Fibroblast of upper back skin (primary cell): ENCODE measurements at regions not wholly inside any gene's neighbourhood (a gene's known extent, or its start where the extent isn't known, plus 50 kb on each side); places are given as distances from the start of the nearest gene placed in this dataset.

Experiments
- DNase-seq: peaks from one replicate; pipeline ENCODE4 v3.0.0-alpha.2; 2013

- DNase-seq: no peak
Observed at GRCh38 chr1:81379430-81379829, 421.3 kb upstream of the ADGRL2 start.

- DNase-seq: no peak
Observed at GRCh38 chr1:81377406-81377805, 423.3 kb upstream of the ADGRL2 start.

- DNase-seq: no peak
Observed at GRCh38 chr1:81375884-81376548, 424.7 kb upstream of the ADGRL2 start.

DNA sequence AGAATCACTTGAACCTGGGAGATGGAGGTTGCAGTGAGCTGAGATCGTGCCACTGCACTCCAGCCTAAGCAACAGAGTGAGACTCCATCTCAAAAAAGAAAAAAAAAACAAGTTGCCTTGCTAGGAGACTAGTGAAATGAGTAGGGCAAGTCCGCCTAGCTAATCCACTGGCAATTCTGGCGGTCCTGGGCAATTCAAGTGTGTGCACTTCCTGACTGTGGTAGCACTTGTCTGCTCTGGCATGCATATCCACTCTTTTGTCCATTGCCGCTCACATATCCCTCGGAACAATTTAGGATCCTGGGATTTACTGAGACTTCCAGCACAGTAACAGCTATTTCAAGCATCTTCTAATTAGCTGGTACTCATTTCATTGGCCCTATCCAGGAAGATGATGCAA is 426.3 kb upstream of the ADGRL2 start:
- no peak for DNase-seq

GRCh38 chr1:81371864-81372263 is 428.9 kb upstream of the ADGRL2 start:
- no peak for DNase-seq

- no peak for DNase-seq
Observed at GRCh38 chr1:81369833-81370232, 430.9 kb upstream of the ADGRL2 start.

DNA sequence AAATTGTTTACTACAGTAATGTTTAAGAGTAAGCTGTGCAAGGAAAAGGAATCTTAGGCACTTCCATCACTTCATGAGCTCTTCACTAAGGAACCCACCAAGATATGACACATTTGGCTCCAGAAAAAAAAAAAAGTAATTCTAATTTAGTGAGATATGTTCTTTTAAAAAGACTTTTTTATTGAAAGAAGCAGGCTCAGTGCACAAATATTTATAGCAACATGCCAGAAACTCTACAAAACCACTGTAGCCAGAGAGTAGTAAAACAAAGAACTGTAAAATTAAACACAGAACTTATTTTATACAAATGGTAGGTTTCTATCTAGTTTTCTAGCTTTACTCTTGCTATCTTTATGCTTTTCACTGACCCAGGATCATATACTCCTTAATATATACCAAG is 434.6 kb upstream of the ADGRL2 start:
- peak; percentile 11 for DNase-seq

- DNase-seq: no peak
Observed at GRCh38 chr1:81364088-81364487, 436.6 kb upstream of the ADGRL2 start.

DNA sequence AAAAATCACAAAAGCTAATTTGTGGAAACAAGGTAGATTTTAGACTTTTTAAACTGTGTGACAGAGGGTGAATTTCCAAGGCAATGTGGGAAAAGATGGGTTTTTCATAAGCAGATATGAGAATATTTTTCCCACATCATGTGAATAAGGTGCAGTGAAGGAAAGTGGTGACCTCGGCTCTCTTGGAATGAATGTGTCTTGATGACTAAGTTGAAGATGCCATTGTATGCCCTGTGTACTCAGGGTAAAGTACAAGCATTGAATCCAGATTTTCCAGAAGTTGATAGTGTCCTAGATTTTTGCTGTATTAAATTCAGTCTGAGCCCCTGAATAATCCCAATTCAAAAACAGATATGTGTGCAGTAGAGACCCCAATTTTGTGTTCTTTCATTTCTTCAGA is 442.6 kb upstream of the ADGRL2 start:
- no peak for DNase-seq

- DNase-seq: no peak
Observed at GRCh38 chr1:81351864-81352263, 448.9 kb upstream of the ADGRL2 start.

GRCh38 chr1:81349194-81349965 is 451.4 kb upstream of the ADGRL2 start:
- DNase-seq: no peak

GRCh38 chr1:81345110-81345509 is 455.6 kb upstream of the ADGRL2 start:
- DNase-seq: no peak

DNA sequence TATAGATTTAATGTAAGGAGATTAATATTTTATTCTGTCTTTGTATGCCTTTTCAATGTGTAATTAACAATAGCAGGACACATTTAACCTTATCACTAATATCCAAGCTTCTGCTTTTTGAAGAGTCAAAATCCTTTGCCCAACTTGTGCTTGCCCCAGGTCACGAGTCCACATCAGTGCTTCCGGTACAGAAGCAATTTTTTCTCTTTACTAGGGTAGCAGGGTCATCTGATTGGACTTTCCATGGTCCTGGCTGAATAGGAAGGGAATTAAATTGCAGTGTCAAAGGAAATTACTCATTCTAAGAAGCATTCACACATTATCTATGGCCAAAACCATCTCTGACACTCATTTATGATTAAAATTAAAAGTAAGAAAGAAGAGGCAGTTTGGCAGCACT is 460.5 kb upstream of the ADGRL2 start:
- DNase-seq: no peak

GRCh38 chr1:81337226-81337625 is 463.5 kb upstream of the ADGRL2 start:
- no peak for DNase-seq

DNA sequence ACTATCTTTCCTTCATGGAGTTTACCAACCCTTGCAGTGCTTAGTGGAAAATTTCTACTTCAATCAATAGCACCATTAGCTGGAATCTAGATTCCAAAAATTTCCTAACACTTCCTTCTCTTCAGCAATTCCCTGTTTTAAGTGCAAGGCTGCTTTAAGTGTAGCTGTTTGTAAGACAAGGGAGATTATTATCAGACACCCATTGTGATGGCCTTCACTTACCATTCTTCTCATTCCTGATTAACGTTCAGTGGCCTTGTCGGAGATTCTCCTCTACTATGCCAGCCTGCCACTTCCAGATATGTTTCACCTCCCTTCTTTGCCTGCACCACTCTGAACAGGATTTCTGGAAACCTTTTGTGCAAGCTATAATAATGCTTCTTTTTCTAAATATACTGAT is 464.9 kb upstream of the ADGRL2 start:
- DNase-seq: no peak

DNA sequence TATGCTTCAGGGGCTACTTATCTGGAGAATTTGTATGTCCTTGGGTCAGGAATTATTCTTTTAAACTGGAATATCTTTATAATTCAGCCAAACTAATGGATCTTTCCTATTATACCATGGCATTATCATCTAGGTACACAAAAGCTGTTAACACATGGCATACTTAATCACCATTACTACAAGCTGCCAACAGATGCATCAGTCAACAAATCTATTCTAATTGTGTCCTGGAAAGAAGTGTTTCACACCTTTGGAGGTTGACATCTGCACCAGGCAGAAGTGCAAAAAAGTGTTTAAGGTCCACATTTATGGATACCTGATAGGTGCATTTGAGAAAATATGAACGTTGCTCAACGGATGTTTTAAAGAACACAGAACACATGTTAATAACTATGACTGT is 470.2 kb upstream of the ADGRL2 start:
- no peak for DNase-seq

GRCh38 chr1:81330111-81330510 is 470.6 kb upstream of the ADGRL2 start:
- no peak for DNase-seq

- no peak for DNase-seq
Observed at GRCh38 chr1:81329041-81329440, 471.7 kb upstream of the ADGRL2 start.

DNA sequence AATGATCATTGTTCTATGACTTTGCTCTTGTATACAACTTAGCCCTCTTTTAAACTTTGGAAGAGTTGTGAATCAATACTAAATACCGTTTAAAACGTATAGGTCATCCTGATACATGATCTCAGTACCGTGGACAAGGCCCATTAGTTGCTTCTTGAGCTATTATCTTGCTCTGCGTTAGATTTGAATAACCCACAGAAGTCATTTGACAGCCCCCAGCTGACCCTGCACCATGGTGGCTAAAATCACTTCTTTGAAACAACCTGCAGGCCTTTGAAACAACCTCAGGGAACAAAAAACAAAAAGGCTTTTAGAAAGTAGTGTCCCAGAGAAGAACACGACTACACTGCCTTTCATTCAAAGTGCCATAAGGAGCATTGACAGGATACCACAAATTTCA is 473.0 kb upstream of the ADGRL2 start:
- DNase-seq: no peak

- DNase-seq: no peak
Observed at GRCh38 chr1:81327103-81327710, 473.5 kb upstream of the ADGRL2 start.

DNA sequence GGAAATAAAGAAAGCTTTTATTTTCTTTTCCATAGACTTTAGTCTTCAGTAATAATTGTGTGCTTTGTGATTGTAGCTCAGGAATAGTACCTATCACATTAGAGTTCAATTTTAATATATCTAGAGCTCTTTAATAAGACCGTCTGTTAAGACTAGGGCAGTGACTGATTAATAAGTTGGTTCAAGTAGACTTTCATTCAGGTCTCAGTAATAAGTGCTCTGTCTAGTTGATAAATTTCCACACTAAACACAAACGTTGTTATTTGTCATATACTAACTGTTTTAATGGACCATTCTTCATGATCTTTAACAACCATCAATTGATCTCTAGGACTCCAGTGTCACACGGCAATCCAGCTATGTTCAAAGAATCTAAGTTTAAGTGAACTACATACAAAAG is 474.5 kb upstream of the ADGRL2 start:
- no peak for DNase-seq

DNA sequence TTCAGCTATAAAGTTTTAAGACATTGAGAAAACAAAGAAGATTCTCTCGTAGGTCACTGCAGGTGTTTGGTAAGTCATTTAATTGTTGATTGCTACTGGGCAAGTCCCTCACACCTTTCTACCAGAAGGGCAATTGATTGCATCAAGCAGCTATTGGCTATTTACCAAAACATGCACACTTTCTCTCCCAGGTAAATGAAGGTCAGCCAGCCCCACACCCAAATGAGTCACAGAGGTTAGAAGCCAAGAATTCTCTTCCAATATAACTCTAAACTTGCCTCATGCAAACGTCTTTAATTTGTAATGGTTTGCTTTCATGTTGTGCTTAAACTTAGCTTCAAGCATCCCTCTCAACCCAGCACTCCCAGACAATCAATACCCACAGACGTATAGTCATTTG is 475.3 kb upstream of the ADGRL2 start:
- DNase-seq: no peak

- no peak for DNase-seq
Observed at GRCh38 chr1:81323862-81324261, 476.9 kb upstream of the ADGRL2 start.

GRCh38 chr1:81317191-81317590 is 483.5 kb upstream of the ADGRL2 start:
- DNase-seq: no peak
